Lower leg skin (tissue), 4 donors: ENCODE measurements at regions not wholly inside any gene's neighbourhood (a gene's known extent, or its start where the extent isn't known, plus 50 kb on each side); places are given as distances from the start of the nearest gene placed in this dataset.
"Not testable (repeated sequence)": the region's sequence is repeated elsewhere in the genome, so short reads cannot be mapped to it uniquely, and the experiment has no call there.

Experiments
- DNase-seq, 2 donors: peaks; one replicate each; pipeline ENCODE4 v3.0.0-alpha.2; 2019; ENCODE audit warnings: low spot score in 2 of 2
- H3K4me3 ChIP-seq: fragments of 200-600 bp; sonication (generic); 2 replicates; pipeline ENCODE4 v1.5.1; 2017; ENCODE audit warnings: mild to moderate bottlenecking, low read depth; ENCODE audit not compliant: poor library complexity, severe bottlenecking
- CTCF ChIP-seq, 3 donors: fragments of 450-650 bp; IDR thresholded peaks; one replicate each; pipeline ENCODE4 v1.5.1; 2016; ENCODE audit warnings: antibody characterized with exemption in 3 of 3, mild to moderate bottlenecking in 3 of 3, moderate library complexity in 2 of 3
- POLR2A ChIP-seq, 2 donors: fragments of 450-650 bp; IDR thresholded peaks; one replicate each; pipeline ENCODE4 v1.6.1; 2016 to 2017; ENCODE audit warnings: antibody characterized with exemption in 2 of 2, mild to moderate bottlenecking in 1 of 2, moderate library complexity in 1 of 2
- WGBS, 2 donors: methylation state at CpG; one replicate each; pipeline ENCODE4 v1.1.5; 2018; 5-methylcytosine and 5-hydroxymethylcytosine counted together
- intact Hi-C: fragments of 100-400 bp; cut with DNase I; formaldehyde crosslinking; loops from one replicate; pipeline ENCODE4 v1.15.0; 2023; ENCODE audit warnings: low total_unique reads

GRCh38 chr10:51006686-51007085, 67.6 kb upstream of the PRKG1 start:
- TF ChIP-seq POLR2A (IDR thresholded peaks at IDR 0.05), result no peak
- TF ChIP-seq CTCF (IDR thresholded peaks at IDR 0.05), result no peak
- 90 to 91% methylated on average over 5 of the region's 5 CpGs for WGBS, 2 donors
- no peak for DNase-seq
- no peak overlapping the region for H3K4me3 ChIP-seq
- intact Hi-C loops, result no loop called here

GRCh38 chr10:51007781-51008180, 66.5 kb upstream of the PRKG1 start:
- 55 to 56% methylated on average over 2 of the region's 2 CpGs for WGBS, 2 donors
- DNase-seq, result no peak
- no peak overlapping the region for H3K4me3 ChIP-seq
- intact Hi-C loops, result no loop called here
- TF ChIP-seq POLR2A (IDR thresholded peaks at IDR 0.05) (no peak), CTCF (IDR thresholded peaks at IDR 0.05) (no peak)

- no peak for DNase-seq
- WGBS, 2 donors, result 93 to 95% methylated on average over 3 of the region's 3 CpGs
- intact Hi-C loops, result no loop called here
Measured at GRCh38 chr10:51008346-51008745, 65.9 kb upstream of the PRKG1 start.

GRCh38 chr10:51010977-51011376, 63.3 kb upstream of the PRKG1 start:
- intact Hi-C loops, result no loop called here
- TF ChIP-seq POLR2A (IDR thresholded peaks at IDR 0.05) (no peak), CTCF (IDR thresholded peaks at IDR 0.05) (no peak)
- no peak for DNase-seq
- no peak overlapping the region for H3K4me3 ChIP-seq
- WGBS, 2 donors, result 4 to 18% methylated on average over 2 of the region's 2 CpGs

More at GRCh38 chr10:51008346-51008745, 65.9 kb upstream of the PRKG1 start:
- H3K4me3 ChIP-seq, result no peak overlapping the region
- TF ChIP-seq CTCF (IDR thresholded peaks at IDR 0.05), result no peak

GRCh38 chr10:51012073-51012472, 62.2 kb upstream of the PRKG1 start:
- DNase-seq, result no peak
- intact Hi-C loops, result no loop called here
- H3K4me3 ChIP-seq, result no peak overlapping the region
- TF ChIP-seq POLR2A (IDR thresholded peaks at IDR 0.05) (no peak), CTCF (IDR thresholded peaks at IDR 0.05) (no peak)
- WGBS, 2 donors, result 96 to 99% methylated on average over 2 of the region's 2 CpGs

GRCh38 chr10:51014680-51015389, 59.5 kb upstream of the PRKG1 start:
- TF ChIP-seq CTCF (IDR thresholded peaks at IDR 0.05) (no peak), POLR2A (IDR thresholded peaks at IDR 0.05) (no peak)
- 36 to 41% methylated on average over 4 of the region's 4 CpGs for WGBS, 2 donors
- intact Hi-C loops, result no loop called here
- no peak for DNase-seq
- H3K4me3 ChIP-seq, result no peak overlapping the region

- intact Hi-C loops, H3K4me3 ChIP-seq, DNase-seq: not testable (repeated sequence)
Measured at GRCh38 chr10:51015390-51015754, 58.9 kb upstream of the PRKG1 start.
